ENCODE measurements at regions not wholly inside any gene's neighbourhood (a gene's known extent, or its start where the extent isn't known, plus 50 kb on each side); places are given as distances from the start of the nearest gene placed in this dataset.

GRCh38 chr2:200041639-200042038 lies 86.3 kb downstream of the MAIP1 start:
- Histone ChIP-seq H3K4me1 (no peaks in the 10 kb centered on the region), H3K9me3 (peaks cover 0 to 9% (median 0%) of the 10 kb centered on the region in 12 donors), H3K4me3 (no peak overlapping the region), H3K36me3 (no peaks in the 10 kb centered on the region), H3K27ac (no peak overlapping the region), H3K27me3 (no peaks in the 10 kb centered on the region)
- 86 to 94% (median 93%) methylated on average over 2 of the region's 2 CpGs for WGBS, 4 donors
- ATAC-seq = no peak
- TF ChIP-seq CTCF (IDR thresholded peaks at IDR 0.05) (no peak), POLR2A (IDR thresholded peaks at IDR 0.05) (no peak)
- DNase-seq = no peak
- intact Hi-C loops (cut with DNase I) = no loop called here

GRCh38 chr2:200042102-200042735 lies 86.8 kb downstream of the MAIP1 start:
- Histone ChIP-seq H3K4me3 (no peak overlapping the region), H3K9me3 (peaks cover 0 to 9% (median 0%) of the 10 kb centered on the region in 12 donors), H3K27ac (no peak overlapping the region), H3K4me1 (no peaks in the 10 kb centered on the region), H3K27me3 (no peaks in the 10 kb centered on the region), H3K36me3 (no peaks in the 10 kb centered on the region)
- no peak for DNase-seq
- ATAC-seq = no peak
- intact Hi-C loops (cut with DNase I) = no loop called here
- TF ChIP-seq CTCF (IDR thresholded peaks at IDR 0.05) = no peak
- no peak for TF ChIP-seq POLR2A (IDR thresholded peaks at IDR 0.05)

GRCh38 chr2:200042944-200043343 lies 87.6 kb downstream of the MAIP1 start:
- Histone ChIP-seq H3K4me3 (no peak overlapping the region), H3K36me3 (no peaks in the 10 kb centered on the region), H3K9me3 (peaks cover 0 to 9% (median 0%) of the 10 kb centered on the region in 12 donors), H3K4me1 (no peaks in the 10 kb centered on the region), H3K27ac (no peak overlapping the region), H3K27me3 (no peaks in the 10 kb centered on the region)
- intact Hi-C loops (cut with DNase I) = no loop called here
- no peak for TF ChIP-seq POLR2A (IDR thresholded peaks at IDR 0.05)
- no peak for TF ChIP-seq CTCF (IDR thresholded peaks at IDR 0.05)
- no peak for ATAC-seq
- no peak for DNase-seq

GRCh38 chr2:200044453-200044852 lies 89.1 kb downstream of the MAIP1 start:
- no peak for TF ChIP-seq POLR2A (IDR thresholded peaks at IDR 0.05)
- TF ChIP-seq CTCF (IDR thresholded peaks at IDR 0.05) = no peak
- DNase-seq = no peak
- intact Hi-C loops (cut with DNase I) = no loop called here
- H3K4me3 ChIP-seq = no peak overlapping the region
- ATAC-seq = no peak
- H3K9me3 ChIP-seq = peaks cover 0 to 9% (median 0%) of the 10 kb centered on the region in 12 donors
- no peaks in the 10 kb centered on the region for H3K27me3 ChIP-seq
- no peaks in the 10 kb centered on the region for H3K36me3 ChIP-seq
- 93 to 96% (median 94%) methylated on average over 2 of the region's 2 CpGs for WGBS, 4 donors
- H3K4me1 ChIP-seq = no peaks in the 10 kb centered on the region
- no peak overlapping the region for H3K27ac ChIP-seq
